Stomach smooth muscle (tissue), 2 donors: ENCODE measurements at regions not wholly inside any gene's neighbourhood (a gene's known extent, or its start where the extent isn't known, plus 50 kb on each side); places are given as distances from the start of the nearest gene placed in this dataset.

Experiments
- H3K27ac ChIP-seq: one replicate; pipeline ENCODE4 v1.7.0; 2013; ENCODE audit warnings: mild to moderate bottlenecking, low read length, inconsistent platforms
- H3K27me3 ChIP-seq, 2 donors: one replicate each; pipeline ENCODE4 v1.7.0; 2013; ENCODE audit warnings: low read length in 2 of 2; ENCODE audit not compliant: insufficient read depth in 2 of 2, control insufficient read depth in 1 of 2
- H3K36me3 ChIP-seq, 2 donors: one replicate each; pipeline ENCODE4 v1.7.0; 2013; ENCODE audit warnings: low read length in 2 of 2; ENCODE audit not compliant: control insufficient read depth in 2 of 2, insufficient read depth in 2 of 2
- H3K4me1 ChIP-seq: one replicate; pipeline ENCODE4 v1.7.0; 2013; ENCODE audit warnings: low read length; ENCODE audit not compliant: control insufficient read depth, insufficient read depth
- H3K4me3 ChIP-seq, 2 donors: one replicate each; pipeline ENCODE4 v1.7.0; 2013; ENCODE audit warnings: low read length in 2 of 2
- H3K9ac ChIP-seq, 2 donors: one replicate each; pipeline ENCODE4 v1.7.0; 2013; ENCODE audit warnings: low read length in 2 of 2, mild to moderate bottlenecking in 1 of 2
- H3K9me3 ChIP-seq, 2 donors: one replicate each; pipeline ENCODE4 v1.7.0; 2013; ENCODE audit warnings: low read length in 2 of 2; ENCODE audit not compliant: control insufficient read depth in 2 of 2
- donor health status: healthy.
- donor health status: Pancreatic carcinoma.

GRCh38 chr5:111676926-111677415 lies 80.0 kb downstream of the NREP start:
- Histone ChIP-seq H3K27ac (no peak overlapping the region), H3K9me3 (no peaks in the 10 kb centered on the region), H3K27me3 (no peaks in the 10 kb centered on the region), H3K4me1 (peaks cover 11% of the 10 kb centered on the region), H3K36me3 (no peaks in the 10 kb centered on the region), H3K9ac (no peak overlapping the region), H3K4me3 (no peak overlapping the region)

GRCh38 chr5:111676466-111676865 lies 80.5 kb downstream of the NREP start:
- H3K9ac ChIP-seq, result no peak overlapping the region
- no peak overlapping the region for H3K27ac ChIP-seq
- no peaks in the 10 kb centered on the region for H3K27me3 ChIP-seq
- peaks cover 8% of the 10 kb centered on the region for H3K4me1 ChIP-seq
- H3K9me3 ChIP-seq, result no peaks in the 10 kb centered on the region
- H3K4me3 ChIP-seq, result no peak overlapping the region
- H3K36me3 ChIP-seq, result no peaks in the 10 kb centered on the region

- Histone ChIP-seq H3K9me3 (no peaks in the 10 kb centered on the region), H3K9ac (no peak overlapping the region), H3K27ac (no peak overlapping the region), H3K4me1 (no peaks in the 10 kb centered on the region), H3K36me3 (no peaks in the 10 kb centered on the region), H3K27me3 (no peaks in the 10 kb centered on the region), H3K4me3 (no peak overlapping the region)
Observed at GRCh38 chr5:111675201-111675934, 81.6 kb downstream of the NREP start.

DNA sequence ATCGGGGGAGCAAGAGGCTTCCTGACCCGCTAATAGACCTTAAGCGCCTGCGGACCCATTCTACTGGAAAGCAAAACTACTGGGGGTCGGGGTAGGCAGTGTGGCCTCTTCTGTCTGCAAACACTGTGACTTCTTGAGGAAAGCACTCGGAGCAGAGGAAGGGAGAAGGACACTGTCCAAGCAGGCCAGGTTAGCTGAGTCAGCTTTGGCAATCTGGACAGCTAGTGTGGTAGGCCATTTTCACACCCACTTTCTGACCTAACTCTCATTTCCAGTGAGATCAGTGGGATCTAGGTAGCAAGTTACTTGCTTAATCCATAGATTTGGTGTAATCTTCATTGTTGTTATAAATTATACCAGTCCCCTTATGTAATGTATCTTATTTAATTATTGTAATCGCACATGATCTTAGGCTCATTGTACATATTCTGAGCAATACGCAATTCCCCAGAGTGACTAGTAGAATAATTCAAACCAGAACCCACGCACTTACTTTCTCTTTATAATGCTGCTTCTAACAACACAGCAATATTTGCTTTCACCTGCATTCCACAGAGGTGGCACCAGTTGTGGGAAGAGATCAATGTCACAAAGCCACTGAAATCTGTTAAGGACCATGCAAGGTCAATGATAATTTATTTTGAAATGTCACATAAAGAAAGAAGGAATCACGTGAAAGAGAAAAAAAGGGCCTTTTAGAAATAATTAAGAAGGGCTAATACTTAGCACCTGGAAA lies 82.9 kb downstream of the NREP start:
- Histone ChIP-seq H3K36me3 (no peaks in the 10 kb centered on the region), H3K27me3 (no peaks in the 10 kb centered on the region), H3K9ac (no peak overlapping the region), H3K9me3 (no peaks in the 10 kb centered on the region), H3K4me3 (no peak overlapping the region), H3K4me1 (no peaks in the 10 kb centered on the region), H3K27ac (no peak overlapping the region)

- Histone ChIP-seq H3K27me3 (no peaks in the 10 kb centered on the region), H3K9me3 (no peaks in the 10 kb centered on the region), H3K36me3 (no peaks in the 10 kb centered on the region), H3K4me3 (no peak overlapping the region), H3K4me1 (no peaks in the 10 kb centered on the region), H3K9ac (no peak overlapping the region), H3K27ac (no peak overlapping the region)
Observed at GRCh38 chr5:111672099-111672498, 84.9 kb downstream of the NREP start.

GRCh38 chr5:111670826-111671492 lies 86.0 kb downstream of the NREP start:
- Histone ChIP-seq H3K4me1 (no peaks in the 10 kb centered on the region), H3K27ac (no peak overlapping the region), H3K27me3 (no peaks in the 10 kb centered on the region), H3K9ac (no peak overlapping the region), H3K4me3 (no peak overlapping the region), H3K36me3 (no peaks in the 10 kb centered on the region), H3K9me3 (no peaks in the 10 kb centered on the region)

- no peaks in the 10 kb centered on the region for H3K36me3 ChIP-seq
- no peak overlapping the region for H3K4me3 ChIP-seq
- no peak overlapping the region for H3K27ac ChIP-seq
- H3K9ac ChIP-seq, result no peak overlapping the region
- no peaks in the 10 kb centered on the region for H3K27me3 ChIP-seq
- no peaks in the 10 kb centered on the region for H3K4me1 ChIP-seq
- H3K9me3 ChIP-seq, result no peaks in the 10 kb centered on the region
Observed at GRCh38 chr5:111668477-111669414, 88.2 kb downstream of the NREP start.

DNA sequence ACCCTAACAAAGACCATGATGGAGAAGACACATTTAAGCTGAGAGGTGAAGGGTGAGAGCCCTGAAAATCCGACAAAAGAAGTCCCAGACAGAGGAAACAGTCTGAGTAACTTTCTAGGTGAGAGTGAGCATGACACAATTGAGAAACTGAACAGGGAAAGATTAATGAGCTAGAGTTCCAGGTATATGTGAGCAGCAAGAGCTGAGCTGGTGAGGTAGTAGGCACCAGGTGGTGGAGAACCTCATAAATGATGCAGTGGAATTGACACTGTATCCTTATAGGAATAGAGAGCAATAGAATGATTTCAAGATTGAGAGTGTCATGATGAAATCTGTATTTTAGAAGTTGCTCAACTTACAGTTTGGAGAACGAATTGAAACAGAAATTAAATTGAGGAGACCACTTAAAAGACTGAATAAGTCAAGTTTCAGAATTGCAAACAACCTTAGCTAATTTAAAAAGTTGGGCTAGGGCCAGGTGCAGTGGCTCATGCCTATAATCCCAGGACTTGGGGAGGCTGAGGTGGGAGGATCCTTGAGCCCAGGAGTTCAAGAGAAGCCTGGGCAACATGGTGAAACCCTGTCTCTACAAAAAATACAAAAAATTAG lies 89.8 kb downstream of the NREP start:
- Histone ChIP-seq H3K36me3 (no peaks in the 10 kb centered on the region), H3K27ac (no peak overlapping the region), H3K9me3 (no peaks in the 10 kb centered on the region), H3K4me3 (no peak overlapping the region), H3K9ac (no peak overlapping the region), H3K4me1 (no peaks in the 10 kb centered on the region), H3K27me3 (no peaks in the 10 kb centered on the region)

DNA sequence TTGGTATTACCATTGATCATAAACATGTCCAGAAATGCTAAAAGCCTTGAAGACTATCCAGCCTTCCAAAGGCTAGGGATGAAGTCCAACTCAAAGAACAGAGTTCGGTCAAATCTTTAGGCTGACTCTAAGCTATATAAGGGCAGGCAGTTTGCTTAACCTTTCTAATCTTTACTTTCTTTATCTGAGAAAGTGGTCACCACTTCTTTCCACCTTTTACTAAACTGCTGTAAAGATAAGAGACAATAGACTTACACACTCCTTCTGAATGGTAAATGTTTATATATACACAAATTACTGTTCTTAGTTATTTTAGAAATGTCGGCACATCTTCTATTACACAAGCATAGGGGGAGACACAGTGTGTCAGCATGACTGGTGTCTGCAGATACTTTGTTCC lies 100.4 kb downstream of the NREP start:
- H3K9ac ChIP-seq, result no peak overlapping the region
- H3K27me3 ChIP-seq, result no peaks in the 10 kb centered on the region
- H3K36me3 ChIP-seq, result no peaks in the 10 kb centered on the region
- H3K4me3 ChIP-seq, result no peak overlapping the region
- no peak overlapping the region for H3K27ac ChIP-seq
- H3K4me1 ChIP-seq, result no peaks in the 10 kb centered on the region
- H3K9me3 ChIP-seq, result no peaks in the 10 kb centered on the region
